Erythroblast (primary cell): ENCODE measurements at regions not wholly inside any gene's neighbourhood (a gene's known extent, or its start where the extent isn't known, plus 50 kb on each side); places are given as distances from the start of the nearest gene placed in this dataset.

Experiments
- DNase-seq, 2 experiments: peaks; one replicate each; lab custom pipeline; 2025; lab: John Stamatoyannopoulos, UW
- GATA1 ChIP-seq: IDR thresholded peaks from 2 replicates; pipeline ENCODE4 v1.6.1; 2011; ENCODE audit warnings: low read depth, mild to moderate bottlenecking, control low read depth, low read length, moderate library complexity
- POLR2A ChIP-seq: IDR thresholded peaks from 2 replicates; pipeline ENCODE4 v1.6.1; 2011; ENCODE audit warnings: mild to moderate bottlenecking, low read length

- DNase-seq: no peak
- TF ChIP-seq GATA1: no peak
- TF ChIP-seq POLR2A: no peak
These were observed 52.1 kb upstream of the PRR23E start for GRCh38 chr3:127140501-127141460.

GRCh38 chr3:127141921-127142730 lies 50.8 kb upstream of the PRR23E start:
- no peak for DNase-seq
- no peak for TF ChIP-seq POLR2A
- no peak for TF ChIP-seq GATA1
